Mucosa of descending colon (tissue), 3 donors: ENCODE measurements at regions not wholly inside any gene's neighbourhood (a gene's known extent, or its start where the extent isn't known, plus 50 kb on each side); places are given as distances from the start of the nearest gene placed in this dataset.

Experiments used
- ATAC-seq: fragments of 200-7000 bp; cut with Tn5 transposase; one replicate; pipeline ENCODE4 v1.9.1; 2020; ENCODE audit warnings: mild to moderate bottlenecking, moderate library complexity
- DNase-seq, 3 donors: peaks; one replicate each; pipeline ENCODE4 v3.0.0-alpha.2; 2020
- H3K36me3 ChIP-seq: fragments of 200-600 bp; one replicate; pipeline ENCODE4 v1.8.0; 2021; ENCODE audit warnings: low read depth, mild to moderate bottlenecking
- H3K4me1 ChIP-seq: fragments of 200-600 bp; one replicate; pipeline ENCODE4 v1.8.0; 2021; ENCODE audit warnings: low read depth, mild to moderate bottlenecking
- H3K4me3 ChIP-seq: fragments of 200-600 bp; one replicate; pipeline ENCODE4 v1.8.0; 2021; ENCODE audit warnings: mild to moderate bottlenecking
- H3K9me3 ChIP-seq: fragments of 200-600 bp; one replicate; pipeline ENCODE4 v1.8.0; 2021; ENCODE audit warnings: mild to moderate bottlenecking
- CTCF ChIP-seq: fragments of 200-600 bp; IDR thresholded peaks from one replicate; pipeline ENCODE4 v1.8.0; 2022; ENCODE audit warnings: antibody characterized with exemption, mild to moderate bottlenecking
- intact Hi-C, 2 donors: fragments of 100-400 bp; cut with DNase I in 1 of 2; cut with micrococcal nuclease in 1 of 2; formaldehyde crosslinking; loops; one replicate each; pipeline versions ENCODE4 v1.11.0 to v1.11.1; 2022; cut with DNase I, micrococcal nuclease
- donor health status: DM: no; HTN: no; CAD: no; lungs with moderate emphysema.
- donor health status: DM: no; HTN: no; CAD: no.
- donor health status: DM: no; HTN: yes; CAD: no.

GRCh38 chr6:11388983-11389944 is 148.3 kb upstream of the TMEM170B start:
- TF ChIP-seq CTCF = no peak
- intact Hi-C loops = no loop called here
- DNase-seq = no peak
- no peaks in the 10 kb centered on the region for H3K9me3 ChIP-seq
- ATAC-seq = no peak
- H3K36me3 ChIP-seq = no peaks in the 10 kb centered on the region
- H3K4me3 ChIP-seq = no peak overlapping the region
- H3K4me1 ChIP-seq = peaks cover 11% of the 10 kb centered on the region

- DNase-seq (no peak), ATAC-seq (no peak)
- no peaks in the 10 kb centered on the region for H3K9me3 ChIP-seq
- peaks cover 10% of the 10 kb centered on the region for H3K4me1 ChIP-seq
- no peaks in the 10 kb centered on the region for H3K36me3 ChIP-seq
- no peak for TF ChIP-seq CTCF
- no peak overlapping the region for H3K4me3 ChIP-seq
- intact Hi-C loops = no loop called here
These were observed 149.7 kb upstream of the TMEM170B start for GRCh38 chr6:11387707-11388430.

- no peak overlapping the region for H3K4me3 ChIP-seq
- peaks cover 4% of the 10 kb centered on the region for H3K4me1 ChIP-seq
- H3K36me3 ChIP-seq = no peaks in the 10 kb centered on the region
- intact Hi-C loops = no loop called here
- DNase-seq (peak in 1 of 3 donors; percentile 31), ATAC-seq (peak; percentile 61)
- no peak for TF ChIP-seq CTCF
- no peaks in the 10 kb centered on the region for H3K9me3 ChIP-seq
These were observed 150.8 kb upstream of the TMEM170B start for GRCh38 chr6:11386726-11387125.

- intact Hi-C loops = no loop called here
- peak; percentile 15 for ATAC-seq
These were observed 151.2 kb upstream of the TMEM170B start for GRCh38 chr6:11386323-11386722.

More at GRCh38 chr6:11386323-11386722, 151.2 kb upstream of the TMEM170B start:
- no peak for DNase-seq
- H3K4me3 ChIP-seq = no peak overlapping the region
- no peaks in the 10 kb centered on the region for H3K9me3 ChIP-seq
- H3K36me3 ChIP-seq = no peaks in the 10 kb centered on the region
- peaks cover 4% of the 10 kb centered on the region for H3K4me1 ChIP-seq
- TF ChIP-seq CTCF = no peak
